ENCODE measurements at regions not wholly inside any gene's neighbourhood (a gene's known extent, or its start where the extent isn't known, plus 50 kb on each side); places are given as distances from the start of the nearest gene placed in this dataset.

DNA sequence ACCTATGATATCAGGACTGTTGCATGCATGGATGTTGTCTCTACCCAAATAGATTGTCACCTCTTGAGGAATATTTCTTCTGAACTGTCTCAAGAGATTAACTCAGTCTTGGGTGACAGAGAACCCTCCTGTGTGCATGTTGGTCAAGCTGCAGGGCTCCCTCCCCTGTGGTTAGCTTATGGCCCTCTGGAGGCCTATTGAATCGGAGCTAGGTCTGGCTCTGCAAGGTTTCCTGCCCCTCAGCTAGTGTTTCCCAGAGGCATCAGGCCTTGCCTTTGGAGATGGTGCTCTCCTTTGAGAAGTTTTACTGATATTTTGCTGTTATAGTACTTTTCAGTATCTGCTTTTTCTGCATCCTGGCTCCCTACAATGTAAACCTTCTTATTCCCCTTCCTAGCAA lies 769.2 kb upstream of the FAM98A start:
- intact Hi-C loops (cut with DNase I): no loop called here
- no peak for DNase-seq (ENCODE audit: low spot score)

DNA sequence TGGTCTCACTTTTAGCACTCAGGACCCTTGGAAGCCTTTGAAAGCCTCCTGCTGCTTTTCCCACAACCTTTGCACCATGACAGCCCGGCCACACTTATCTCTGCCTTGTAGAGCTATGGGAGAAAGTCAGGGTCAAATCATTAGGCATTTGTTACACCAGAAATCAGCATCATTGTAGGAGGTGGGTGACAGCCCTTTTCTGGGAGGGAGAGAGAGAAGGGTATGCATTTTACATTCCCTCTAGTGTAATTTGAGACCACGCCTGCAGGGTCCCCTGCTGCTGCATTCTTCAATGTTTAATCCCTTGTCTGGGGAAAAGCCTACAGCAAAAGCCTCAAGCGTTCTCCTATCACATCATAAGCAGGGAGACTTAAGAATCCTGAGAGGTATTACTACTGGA lies 766.8 kb upstream of the FAM98A start:
- no peak for DNase-seq (ENCODE audit: low spot score)
- intact Hi-C loops (cut with DNase I): no loop called here

DNA sequence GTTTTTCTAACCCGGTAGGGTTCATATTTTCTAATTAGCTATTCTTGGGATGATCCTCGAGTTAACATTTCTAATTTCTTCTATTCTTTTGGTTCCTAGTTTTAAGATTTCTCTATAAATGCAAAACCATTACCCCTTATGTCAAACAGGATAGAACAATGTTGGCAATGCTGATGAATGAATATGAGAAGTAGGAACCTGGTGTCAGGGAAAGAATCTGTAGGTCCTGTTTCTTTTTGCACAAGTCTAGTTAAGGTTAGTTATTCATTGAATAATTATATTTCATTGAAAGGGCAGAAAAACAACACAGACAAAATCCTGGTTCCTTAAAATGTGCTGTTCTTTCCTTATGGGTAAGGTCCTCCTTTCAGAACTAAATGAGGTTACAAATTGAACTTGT lies 766.4 kb upstream of the FAM98A start:
- DNase-seq (ENCODE audit: low spot score): no peak
- intact Hi-C loops (cut with DNase I): no loop called here

DNA sequence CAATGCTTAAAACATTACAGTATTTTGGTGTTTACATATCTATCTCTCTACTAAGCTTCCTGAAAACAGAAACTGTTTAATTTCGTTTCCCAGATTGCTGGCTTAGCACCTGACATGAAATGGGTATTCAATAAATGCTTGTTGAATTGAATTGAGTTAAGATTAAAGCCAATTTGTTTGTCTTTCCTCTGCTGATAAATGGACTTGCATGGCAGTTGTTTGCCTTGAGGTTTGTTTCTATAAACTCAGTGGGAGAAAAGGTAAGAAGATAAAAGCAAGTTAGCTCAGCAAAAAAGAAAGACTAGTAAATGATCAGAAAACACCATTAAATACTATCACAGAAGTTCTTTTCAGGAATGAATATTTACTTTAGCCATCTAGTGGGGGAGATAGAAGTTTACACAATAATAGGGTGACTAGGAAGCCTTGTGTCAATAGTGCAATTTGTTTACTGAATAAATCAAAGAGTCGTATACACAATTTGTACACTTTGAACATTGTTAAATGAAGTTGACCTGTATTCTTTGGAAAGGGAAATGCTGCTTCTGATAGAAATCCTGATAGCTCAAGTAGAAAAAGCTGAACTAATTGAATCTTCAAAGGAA lies 754.5 kb upstream of the FAM98A start:
- DNase-seq (ENCODE audit: low spot score): no peak
- intact Hi-C loops (cut with DNase I): no loop called here

DNA sequence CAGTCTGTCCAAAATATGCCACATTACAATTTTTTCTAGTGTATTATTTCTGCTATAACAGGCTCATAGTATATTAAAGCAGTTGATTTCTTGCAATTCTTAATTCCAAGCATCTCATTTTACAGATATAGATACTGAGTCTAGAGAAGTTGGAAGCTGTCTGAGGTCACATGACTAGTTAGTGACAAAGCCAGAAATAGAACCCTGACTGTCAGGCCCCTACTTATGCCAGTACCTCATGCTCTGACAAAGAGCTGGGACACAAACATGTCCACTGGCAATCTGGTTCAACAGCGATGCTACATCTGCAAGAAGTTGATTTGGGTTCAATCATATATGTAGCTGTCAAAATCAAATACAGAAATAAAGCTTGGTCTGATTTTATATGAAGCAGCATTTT lies 750.4 kb upstream of the FAM98A start:
- intact Hi-C loops (cut with DNase I): no loop called here
- DNase-seq (ENCODE audit: low spot score): no peak

DNA sequence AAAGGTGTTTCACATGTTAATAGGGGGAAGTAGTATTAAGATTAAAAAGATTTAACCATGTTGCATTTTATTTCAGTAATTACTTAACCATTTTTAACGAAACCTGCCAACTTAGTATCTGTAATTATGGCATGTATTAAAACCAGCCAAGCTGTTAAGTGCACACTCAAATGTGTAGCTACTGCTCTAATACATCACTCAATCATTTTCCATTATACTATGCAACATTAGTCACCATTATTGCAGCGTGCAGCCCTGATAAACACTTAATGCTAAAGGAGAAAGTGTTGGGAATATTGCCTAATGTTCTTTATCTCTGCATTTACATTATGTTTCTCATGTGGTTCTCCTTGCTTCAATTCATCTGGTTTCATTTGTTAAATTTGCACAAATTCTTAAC lies 745.9 kb upstream of the FAM98A start:
- intact Hi-C loops (cut with DNase I): no loop called here
- no peak for DNase-seq (ENCODE audit: low spot score)

DNA sequence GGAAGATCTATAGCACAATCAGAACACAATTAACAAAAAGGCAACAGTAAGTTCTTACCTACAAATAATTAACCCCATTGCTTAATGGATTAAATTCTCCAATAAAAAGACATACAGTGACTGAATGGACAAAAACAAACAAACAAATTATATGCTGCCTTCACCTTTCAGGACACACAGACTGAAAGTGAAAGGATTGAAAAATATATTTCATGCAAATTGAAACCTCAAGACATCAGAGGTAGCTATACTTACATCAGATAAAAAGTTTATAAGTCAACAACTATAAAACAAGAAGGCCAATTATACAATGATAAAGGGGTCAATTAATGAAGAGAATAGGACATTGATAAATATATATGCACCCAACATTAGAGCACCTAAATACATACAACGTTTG lies 741.2 kb upstream of the FAM98A start:
- DNase-seq (ENCODE audit: low spot score): no peak
- intact Hi-C loops (cut with DNase I): no loop called here

DNA sequence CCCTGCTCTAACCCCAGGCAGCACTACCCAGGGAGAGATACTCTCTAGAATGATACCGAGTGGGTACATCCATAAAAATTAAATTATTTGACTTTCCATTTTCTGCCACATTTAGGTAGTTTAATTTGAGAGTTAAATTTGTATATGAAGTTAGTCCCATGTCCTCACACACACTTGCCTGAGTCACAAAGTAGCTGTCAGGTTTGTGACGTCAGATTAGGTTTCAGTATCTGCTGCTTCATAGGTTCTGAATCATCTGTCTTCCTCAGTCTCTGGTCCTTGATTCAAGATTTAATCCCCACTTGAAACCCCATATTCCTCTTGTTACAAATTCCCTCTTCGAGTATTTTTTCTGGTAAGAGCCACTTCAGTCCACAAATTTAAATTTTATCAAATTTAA lies 738.6 kb upstream of the FAM98A start:
- intact Hi-C loops (cut with DNase I): no loop called here
- DNase-seq (ENCODE audit: low spot score): no peak

DNA sequence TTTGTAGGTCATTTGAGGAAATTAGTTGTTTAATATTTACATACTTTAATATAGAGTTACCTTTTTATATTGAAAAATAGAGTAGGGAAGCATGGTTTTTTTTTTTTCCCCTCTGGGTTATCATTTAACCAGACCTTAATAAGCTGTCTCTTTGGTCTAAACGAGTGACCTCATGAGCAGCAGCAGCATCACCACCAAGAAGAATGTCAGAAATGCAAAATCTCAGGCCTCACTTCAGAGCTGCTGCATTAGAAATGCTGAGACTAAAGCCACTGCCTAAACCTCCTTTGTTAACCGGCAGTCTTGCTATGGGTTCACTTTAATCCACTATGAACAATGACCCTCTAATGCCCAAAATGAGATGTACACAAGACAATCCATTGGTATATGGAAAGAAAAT lies 733.7 kb upstream of the FAM98A start:
- intact Hi-C loops (cut with DNase I): no loop called here
- no peak for DNase-seq (ENCODE audit: low spot score)

DNA sequence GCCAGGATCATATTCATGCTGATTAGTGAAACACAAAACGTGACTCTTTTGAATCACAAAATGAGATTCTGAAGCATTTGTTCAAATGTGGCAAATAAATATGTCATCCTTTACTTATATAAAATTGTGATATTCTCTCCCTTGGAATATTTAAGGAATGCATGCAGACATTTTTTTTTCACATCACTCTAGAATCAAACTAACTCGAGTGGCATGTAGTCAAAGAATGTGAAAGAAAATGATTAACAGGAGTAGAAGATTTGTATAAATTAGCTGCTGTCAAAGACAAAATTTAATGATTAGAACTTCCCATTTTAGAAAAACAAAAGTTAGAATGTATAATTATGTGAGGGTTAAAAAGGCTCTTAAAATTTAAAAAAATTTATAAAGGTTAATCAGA lies 721.0 kb upstream of the FAM98A start:
- intact Hi-C loops (cut with DNase I): no loop called here

DNA sequence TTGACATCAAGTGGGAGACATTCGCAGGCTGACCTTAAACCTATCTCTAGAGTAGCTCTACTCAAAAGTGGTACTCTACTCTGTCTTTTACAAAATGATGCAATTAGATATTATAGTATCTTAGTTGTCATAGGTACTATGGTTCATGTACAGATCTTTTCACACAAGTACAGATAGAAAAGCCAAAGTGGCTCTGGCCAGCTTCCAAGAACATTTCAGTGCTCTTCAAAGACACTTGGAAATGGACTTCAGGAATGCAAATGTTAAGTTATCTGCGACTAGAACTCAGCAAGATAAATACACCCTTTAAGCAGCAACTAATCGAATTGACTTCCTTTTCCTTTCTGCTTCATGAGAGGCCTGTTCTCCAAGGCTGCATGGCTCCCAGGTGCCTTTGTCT lies 718.7 kb upstream of the FAM98A start:
- DNase-seq (ENCODE audit: low spot score): no peak
- intact Hi-C loops (cut with DNase I): no loop called here

More for the DNA sequence above, 721.0 kb upstream of the FAM98A start:
- no peak for DNase-seq (ENCODE audit: low spot score)

DNA sequence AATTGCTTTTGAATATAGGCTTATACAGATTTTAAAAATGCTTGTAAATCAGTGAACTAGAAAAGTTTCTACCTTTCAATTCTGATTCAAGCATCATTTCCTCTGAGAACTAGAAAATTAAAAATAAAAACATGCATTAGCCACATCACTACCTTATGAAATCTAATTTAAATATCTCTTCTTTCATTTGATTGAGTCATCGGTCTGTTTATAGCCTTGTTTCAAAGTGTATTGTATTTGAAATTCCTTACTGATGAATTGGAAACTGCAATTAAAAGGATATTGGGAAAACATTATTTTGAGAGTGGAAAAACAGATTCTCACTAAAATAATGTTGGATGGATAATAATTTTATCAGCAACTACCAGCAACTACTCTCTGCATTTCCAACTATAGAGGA lies 717.7 kb upstream of the FAM98A start:
- no peak for DNase-seq (ENCODE audit: low spot score)

DNA sequence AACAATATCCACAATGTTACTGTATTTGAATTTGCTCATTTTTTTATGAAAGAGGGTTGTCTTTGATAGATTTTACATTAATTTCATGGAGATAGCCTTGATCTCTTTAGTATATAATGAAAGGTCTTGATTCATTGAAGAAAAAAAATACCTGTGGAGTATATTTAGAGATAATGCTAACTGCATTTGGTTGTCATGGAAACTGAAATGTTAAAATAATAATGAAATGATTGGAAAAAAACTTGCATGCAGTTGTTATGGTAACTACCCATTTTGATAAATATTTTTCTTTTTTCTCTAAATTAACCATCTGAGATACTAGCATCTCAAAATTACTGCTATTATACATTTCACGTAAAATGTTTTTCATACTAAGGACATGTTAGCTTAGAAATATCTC lies 712.7 kb upstream of the FAM98A start:
- intact Hi-C loops (cut with DNase I): no loop called here
- DNase-seq (ENCODE audit: low spot score): no peak

More for the DNA sequence above, 717.7 kb upstream of the FAM98A start:
- intact Hi-C loops (cut with DNase I): no loop called here

DNA sequence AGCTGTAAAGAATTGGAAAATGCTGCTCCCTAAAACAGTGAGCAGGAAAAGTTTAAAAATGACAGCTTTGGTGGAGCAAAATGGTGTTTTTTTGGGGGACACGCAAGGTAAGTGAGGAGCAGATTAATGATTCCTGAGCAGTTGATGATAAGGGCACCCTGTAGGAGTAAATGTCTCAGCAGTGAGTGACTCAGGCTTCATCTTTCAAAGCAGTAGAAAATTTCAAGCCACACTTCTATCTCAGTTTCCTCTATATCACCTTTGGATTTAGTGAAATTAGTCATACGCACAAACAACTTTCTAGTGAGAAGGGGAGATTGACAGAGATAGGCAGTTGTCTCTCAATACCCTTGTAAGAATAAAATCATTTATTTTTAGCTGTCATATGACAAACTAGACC lies 709.0 kb upstream of the FAM98A start:
- no peak for DNase-seq (ENCODE audit: low spot score)
- intact Hi-C loops (cut with DNase I): no loop called here

DNA sequence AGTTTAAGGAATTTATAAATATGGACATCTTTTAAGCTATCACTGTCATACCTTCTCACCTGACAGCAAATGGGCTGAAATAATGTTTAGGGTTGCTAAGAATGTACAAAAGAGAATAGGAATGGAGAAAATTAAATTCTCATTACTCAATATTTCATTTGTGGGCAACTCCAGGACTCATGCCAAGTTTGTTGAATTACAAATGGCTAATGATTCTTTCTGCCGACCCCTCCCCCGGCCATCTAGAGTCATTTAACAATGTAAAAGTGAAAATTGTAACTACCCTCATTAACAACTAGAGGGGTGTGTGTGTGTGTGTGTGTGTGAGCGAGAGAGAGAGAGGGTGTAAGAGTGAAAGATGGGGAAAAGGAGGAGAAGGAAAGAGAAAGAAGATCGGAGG lies 708.5 kb upstream of the FAM98A start:
- no peak for DNase-seq (ENCODE audit: low spot score)
- intact Hi-C loops (cut with DNase I): no loop called here

DNA sequence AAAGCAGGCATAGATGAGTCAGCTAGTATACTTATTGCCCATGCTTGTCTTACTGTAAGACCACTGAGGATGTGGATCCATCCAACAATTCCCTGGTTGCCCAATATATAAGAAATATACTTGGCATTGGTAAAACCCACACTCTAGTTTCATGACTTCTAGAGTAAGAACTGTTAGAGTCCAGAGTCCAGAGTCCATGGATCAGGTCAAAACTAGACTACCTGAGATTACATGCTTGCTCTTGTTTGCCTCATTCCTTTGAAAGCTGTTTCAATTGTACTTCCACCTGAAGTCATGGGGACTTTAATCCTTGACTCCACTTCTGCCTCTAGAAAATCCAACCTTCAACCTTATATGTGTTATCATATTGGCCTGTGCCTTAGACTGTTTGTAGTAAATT lies 707.6 kb upstream of the FAM98A start:
- DNase-seq (ENCODE audit: low spot score): no peak
- intact Hi-C loops (cut with DNase I): no loop called here

DNA sequence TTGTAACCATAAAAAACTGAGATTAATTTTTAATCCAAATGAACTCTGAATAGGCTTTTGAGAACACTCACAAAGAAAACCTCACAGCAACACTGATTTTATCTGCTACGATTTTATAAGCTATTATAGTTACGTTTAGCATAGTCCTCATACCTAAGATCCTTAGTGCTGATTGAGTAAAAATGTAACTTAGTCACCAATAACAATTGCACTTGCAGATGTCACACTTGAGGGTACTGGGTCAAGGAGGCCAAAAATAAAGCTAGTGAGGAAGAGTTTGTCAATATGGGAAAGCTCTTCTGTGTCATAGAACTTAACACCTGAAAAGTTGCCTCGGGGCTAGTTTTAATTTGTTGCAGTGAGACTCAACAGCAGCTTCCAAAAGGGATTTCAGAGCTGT lies 706.5 kb upstream of the FAM98A start:
- intact Hi-C loops (cut with DNase I): no loop called here
- no peak for DNase-seq (ENCODE audit: low spot score)

DNA sequence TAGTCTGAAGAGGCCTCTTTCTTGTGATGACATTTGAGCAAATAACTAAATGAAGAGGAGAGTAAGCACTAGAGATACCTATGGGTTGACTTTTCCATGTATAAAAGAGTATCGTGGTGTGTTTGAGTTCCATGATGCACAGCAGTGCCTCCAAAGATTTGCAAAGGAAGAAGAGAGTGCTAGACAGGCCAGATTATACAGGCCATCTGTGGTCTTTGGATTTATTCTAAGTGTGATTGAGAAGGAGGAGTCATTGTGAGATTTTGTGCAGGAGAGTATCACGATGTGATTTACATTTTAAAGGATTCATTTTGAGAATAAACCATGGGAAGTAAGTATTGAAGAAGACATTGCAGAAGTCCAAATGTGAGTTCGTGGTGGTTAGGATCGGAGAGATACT lies 695.9 kb upstream of the FAM98A start:
- intact Hi-C loops (cut with DNase I): no loop called here
- DNase-seq (ENCODE audit: low spot score): no peak

DNA sequence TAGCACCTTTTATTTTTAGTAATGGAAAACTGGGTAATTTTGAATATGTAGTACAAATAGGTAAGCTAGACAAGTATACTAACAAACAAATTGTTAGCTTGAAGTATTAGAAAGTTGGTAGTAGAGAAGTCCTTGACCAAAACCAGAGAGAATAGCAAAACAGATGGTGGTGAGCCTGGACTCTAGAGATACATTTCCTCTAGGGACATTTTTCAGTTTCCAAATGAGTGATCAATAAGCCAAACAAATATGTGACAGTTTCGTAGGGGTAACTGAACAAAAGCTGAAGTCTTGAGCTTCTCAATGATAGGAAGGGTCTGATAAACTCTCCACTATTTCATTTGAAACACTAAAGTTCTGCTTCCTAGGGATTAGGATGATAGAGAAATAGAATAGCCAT lies 692.0 kb upstream of the FAM98A start:
- DNase-seq (ENCODE audit: low spot score): no peak
- intact Hi-C loops (cut with DNase I): no loop called here

DNA sequence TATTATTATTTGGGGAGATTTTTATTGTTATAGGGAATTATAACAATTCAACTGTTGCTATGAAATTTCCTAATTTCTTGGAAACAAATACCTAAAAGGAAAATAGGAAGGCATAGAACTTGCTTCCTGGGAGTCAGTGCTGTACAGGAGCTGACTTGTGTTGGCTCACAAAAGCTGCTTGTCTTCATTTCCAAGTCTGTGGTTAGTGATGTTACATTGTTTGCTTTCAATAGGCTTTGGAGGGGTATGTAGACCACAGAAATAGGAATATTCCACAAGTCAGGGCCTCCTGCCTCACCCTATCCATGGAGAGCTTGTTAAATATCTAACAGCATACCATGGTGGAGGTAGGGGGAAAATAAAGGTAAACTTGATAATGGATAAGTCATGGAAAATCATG lies 688.9 kb upstream of the FAM98A start:
- intact Hi-C loops (cut with DNase I): no loop called here
- no peak for DNase-seq (ENCODE audit: low spot score)

DNA sequence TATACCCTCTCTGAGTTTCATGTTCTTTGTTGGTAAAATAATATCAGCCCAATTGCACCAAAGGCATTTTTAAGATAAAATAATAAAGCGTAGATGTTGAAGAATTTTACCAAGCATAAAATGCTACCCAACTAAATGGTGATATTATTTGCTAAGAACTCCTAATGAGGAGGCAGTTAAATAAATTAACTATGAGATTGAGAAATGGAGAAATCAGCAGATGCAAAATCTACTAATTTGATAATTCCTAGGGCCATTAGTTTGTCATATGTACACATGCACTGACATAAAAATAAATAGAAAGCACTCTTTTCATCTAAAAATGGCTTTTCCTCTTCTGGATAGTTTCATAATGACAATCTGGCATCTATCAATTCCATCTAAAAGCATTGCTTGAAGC lies 681.5 kb upstream of the FAM98A start:
- intact Hi-C loops (cut with DNase I): no loop called here

DNA sequence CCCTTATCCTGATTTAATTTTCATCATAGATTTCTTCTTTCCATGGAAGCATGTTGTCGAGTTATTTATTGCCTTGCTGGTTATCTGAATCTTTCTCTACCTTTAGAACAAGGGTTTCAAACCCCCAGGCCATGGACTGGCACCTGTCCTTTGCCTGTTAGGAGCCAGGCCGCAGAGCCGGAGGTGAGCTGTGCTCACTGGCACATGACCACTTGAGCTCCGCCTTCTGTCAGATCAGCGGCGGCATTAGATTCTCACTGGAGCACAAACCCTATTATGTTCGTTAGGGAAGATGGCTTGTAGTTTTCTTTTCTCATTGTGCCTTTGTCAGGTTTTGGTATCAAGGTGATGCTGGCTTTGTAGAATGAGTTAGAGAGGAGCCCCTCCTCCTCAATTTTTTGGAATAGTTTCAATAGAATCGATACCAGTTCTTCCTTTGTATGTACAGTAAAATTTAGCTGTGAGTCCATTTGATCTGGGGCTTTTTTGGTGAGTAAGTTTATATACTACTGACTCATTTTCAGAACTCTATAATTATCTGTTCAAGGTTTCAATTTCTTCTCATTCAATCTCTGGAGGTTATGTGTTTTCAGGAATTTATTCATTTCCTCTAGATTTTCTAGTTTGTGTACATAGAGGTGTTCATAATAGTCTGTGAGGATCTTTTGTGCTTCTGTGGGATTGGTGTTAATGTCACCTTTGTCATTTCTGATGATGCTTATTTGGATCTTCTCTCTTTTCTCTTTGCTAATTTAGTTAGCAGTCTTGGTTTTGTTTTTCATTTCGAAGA lies 668.0 kb upstream of the FAM98A start:
- DNase-seq (ENCODE audit: low spot score): no peak
- intact Hi-C loops (cut with DNase I): no loop called here

More for the DNA sequence above, 681.5 kb upstream of the FAM98A start:
- DNase-seq (ENCODE audit: low spot score): no peak

All from cardiac septum (tissue), 1 donor.